KBM-7 (cell line): ENCODE measurements at regions not wholly inside any gene's neighbourhood (a gene's known extent, or its start where the extent isn't known, plus 50 kb on each side); places are given as distances from the start of the nearest gene placed in this dataset.
"Not testable (repeated sequence)": the region's sequence is repeated elsewhere in the genome, so short reads cannot be mapped to it uniquely, and the experiment has no call there.

Source experiments
- DNase-seq: peaks from one replicate; pipeline ENCODE4 v3.0.0-alpha.2; 2015
- in situ Hi-C: fragments of 300-500 bp; cut with MboI; formaldehyde crosslinking; loops from 2 replicates; pipeline ENCODE4 v1.14.3; 2020; ENCODE audit warnings: low sequenced_read_pairs, low pct_unique_long_range_greater_than_20kb, mixed read lengths

DNA sequence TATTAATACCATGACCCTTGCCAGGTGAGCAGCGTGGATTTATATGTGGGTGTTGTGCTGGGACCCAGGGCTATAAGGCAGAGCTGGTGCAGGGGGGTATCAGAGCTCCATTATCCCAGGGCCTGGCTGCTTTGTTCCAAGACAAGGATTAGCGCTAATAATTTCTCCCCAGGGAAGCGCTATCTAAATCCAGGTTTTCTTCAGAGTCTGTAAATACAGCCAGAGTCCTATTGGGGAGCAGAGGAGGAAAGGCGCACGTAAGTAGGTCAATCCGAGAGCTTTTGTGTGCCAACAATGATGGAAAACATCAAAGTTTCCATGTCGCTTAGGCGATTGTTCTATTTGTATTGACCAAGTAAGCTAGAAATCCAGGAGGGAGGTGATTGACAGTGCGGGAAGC is 1009.7 kb downstream of the VRK1 start:
- no peak for DNase-seq

DNA sequence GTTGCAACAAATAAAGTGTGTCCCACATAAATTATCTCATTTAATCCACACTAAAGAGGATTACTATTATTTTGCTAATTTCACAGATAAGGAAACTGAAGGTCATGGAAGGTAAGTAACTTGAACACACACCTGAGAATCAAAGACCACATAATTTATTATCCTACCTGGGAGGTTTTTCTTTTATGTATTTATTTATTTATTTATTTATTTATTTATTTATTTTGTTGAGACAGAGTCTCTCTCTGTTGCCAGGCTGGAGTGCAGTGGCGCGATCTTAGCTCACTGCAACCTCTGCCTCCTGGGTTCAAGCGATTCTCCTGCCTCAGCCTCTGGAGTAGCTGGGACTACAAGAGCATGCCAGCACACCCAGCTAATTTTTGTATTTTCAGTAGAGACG is 1011.4 kb downstream of the VRK1 start:
- DNase-seq, in situ Hi-C loops: not testable (repeated sequence)

More for the DNA sequence above, 1009.7 kb downstream of the VRK1 start:
- in situ Hi-C loops = no loop called here

DNA sequence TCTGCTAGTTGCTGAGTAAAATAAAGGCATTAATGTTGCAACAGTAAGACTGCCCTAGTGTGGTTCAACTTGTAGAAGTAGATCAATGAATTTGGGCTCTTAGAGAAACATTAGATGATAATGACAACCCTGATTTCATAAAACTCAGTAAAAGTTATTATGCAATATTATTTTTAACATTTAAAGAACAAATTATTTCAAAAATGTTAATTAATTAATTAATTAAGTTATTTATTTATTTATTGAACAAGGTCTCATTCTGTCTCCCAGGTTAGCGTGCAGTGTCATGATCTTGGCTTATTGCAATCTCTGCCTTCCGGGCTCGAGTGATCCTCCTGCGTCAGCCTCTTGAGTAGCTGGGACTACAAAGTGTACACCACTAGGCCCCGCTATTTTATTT is 1016.4 kb downstream of the VRK1 start:
- in situ Hi-C loops = no loop called here
- DNase-seq = no peak

- no peak for DNase-seq
- in situ Hi-C loops = no loop called here
Observed at GRCh38 chr14:97820781-97821180, 1023.6 kb downstream of the VRK1 start.

GRCh38 chr14:97824218-97824617 is 1027.0 kb downstream of the VRK1 start:
- in situ Hi-C loops = no loop called here
- DNase-seq = peak; percentile 30

GRCh38 chr14:97827746-97828145 is 1030.6 kb downstream of the VRK1 start:
- no peak for DNase-seq
- in situ Hi-C loops = no loop called here

DNA sequence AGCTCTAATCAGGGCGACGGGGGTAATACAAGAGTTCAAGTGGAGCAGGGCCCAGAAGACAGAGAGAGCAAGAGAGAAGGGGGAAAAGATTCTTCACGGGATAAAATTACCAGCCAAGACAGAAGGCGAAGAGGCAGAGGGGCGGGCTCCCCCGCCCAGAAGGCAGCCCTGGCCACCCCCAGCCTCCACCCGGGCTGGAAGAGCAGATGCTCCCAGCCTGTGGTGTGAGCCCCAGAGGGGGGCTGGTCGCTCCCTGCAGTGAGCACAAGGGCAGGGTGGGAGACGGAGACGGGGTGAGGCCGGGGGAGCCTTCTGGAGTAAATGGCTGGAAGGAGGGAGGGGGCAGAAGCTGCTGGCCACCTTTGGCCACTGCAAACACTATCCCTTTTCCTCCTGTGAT is 1035.6 kb downstream of the VRK1 start:
- in situ Hi-C loops = no loop called here
- no peak for DNase-seq

- in situ Hi-C loops = no loop called here
- DNase-seq = no peak
Observed at GRCh38 chr14:97838986-97839385, 1041.8 kb downstream of the VRK1 start.

DNA sequence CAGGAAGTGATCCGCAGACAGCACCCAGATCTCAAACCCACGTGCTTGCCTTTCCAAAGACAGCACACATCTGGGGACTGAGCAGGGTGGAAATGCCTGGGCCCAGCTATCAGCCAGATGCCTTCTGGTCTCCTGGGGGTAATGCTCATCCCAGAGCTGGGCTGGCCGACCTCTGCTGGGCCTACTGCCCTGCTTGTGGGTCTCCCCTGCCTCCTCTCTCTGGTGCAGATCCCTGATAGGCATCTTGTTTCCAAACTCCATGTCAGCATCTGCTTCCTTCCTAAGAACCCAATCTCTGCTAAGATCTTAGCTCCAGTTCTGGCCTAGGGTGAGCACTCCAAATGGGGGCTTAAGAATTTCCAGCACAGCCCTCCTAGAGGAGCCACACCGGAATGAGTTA is 1043.0 kb downstream of the VRK1 start:
- in situ Hi-C loops = no loop called here
- no peak for DNase-seq

DNA sequence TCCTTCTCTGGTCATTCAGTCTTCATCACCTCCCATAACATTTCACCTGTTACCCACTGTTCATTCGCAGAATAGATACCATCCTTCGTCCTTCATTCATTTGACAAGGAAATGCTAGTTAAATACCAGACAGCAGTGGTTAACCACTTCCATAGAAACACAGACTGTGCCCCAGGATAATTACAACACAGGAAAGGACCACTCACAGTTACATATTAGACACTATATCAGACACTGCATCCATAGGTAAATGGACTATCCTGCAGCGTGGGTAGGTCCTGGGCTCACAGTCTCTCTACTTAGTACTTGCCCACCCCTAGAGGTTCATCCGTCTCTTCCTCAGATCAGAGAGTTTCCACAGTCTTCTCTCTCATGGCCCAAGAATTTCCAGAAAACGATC is 1044.6 kb downstream of the VRK1 start:
- in situ Hi-C loops = no loop called here
- no peak for DNase-seq

- no peak for DNase-seq
- in situ Hi-C loops = no loop called here
Observed at GRCh38 chr14:97843066-97843465, 1045.9 kb downstream of the VRK1 start.

- DNase-seq = no peak
- in situ Hi-C loops = no loop called here
Observed at GRCh38 chr14:97844042-97844441, 1046.9 kb downstream of the VRK1 start.

GRCh38 chr14:97846156-97846555 is 1049.0 kb downstream of the VRK1 start:
- in situ Hi-C loops = no loop called here
- no peak for DNase-seq

DNA sequence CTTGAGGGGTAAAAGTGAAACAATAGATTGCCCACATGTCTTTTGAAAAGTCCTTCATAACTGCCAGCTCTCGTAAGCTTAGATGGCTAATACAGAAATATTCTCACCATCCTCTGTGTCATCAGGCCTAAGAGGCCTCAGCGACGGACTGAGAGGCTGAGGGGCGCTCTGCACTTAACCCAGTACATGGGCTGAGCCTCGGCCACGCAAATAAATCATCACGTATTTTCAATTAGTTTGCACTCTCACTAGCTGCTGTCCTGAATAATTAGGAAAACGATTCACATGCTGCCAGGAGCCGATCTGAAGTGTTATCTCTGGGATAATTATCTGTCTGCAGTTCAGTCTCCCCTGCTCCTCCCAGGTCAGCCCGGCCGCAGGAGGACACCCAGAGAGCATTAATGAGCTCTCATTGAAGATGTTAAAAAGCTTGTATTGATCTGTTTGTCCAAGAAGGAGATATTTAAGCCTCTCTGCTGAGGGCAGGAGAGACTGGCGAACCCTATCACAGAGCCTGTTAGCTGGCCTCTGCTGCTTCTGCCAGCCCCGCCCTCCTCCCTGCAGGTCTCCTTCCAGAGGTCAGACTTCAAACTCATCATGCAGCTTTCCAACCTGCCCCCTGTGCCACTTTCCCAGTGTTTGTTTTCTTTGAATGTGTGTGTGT is 1051.3 kb downstream of the VRK1 start:
- in situ Hi-C loops = no loop called here

GRCh38 chr14:97850466-97850865 is 1053.3 kb downstream of the VRK1 start:
- in situ Hi-C loops = no loop called here
- DNase-seq = no peak

More for the DNA sequence above, 1051.3 kb downstream of the VRK1 start:
- DNase-seq = no peak

- in situ Hi-C loops = no loop called here
- DNase-seq = no peak
Observed at GRCh38 chr14:97850886-97851285, 1053.7 kb downstream of the VRK1 start.

- in situ Hi-C loops = no loop called here
- no peak for DNase-seq
Observed at GRCh38 chr14:97851428-97851995, 1054.3 kb downstream of the VRK1 start.

DNA sequence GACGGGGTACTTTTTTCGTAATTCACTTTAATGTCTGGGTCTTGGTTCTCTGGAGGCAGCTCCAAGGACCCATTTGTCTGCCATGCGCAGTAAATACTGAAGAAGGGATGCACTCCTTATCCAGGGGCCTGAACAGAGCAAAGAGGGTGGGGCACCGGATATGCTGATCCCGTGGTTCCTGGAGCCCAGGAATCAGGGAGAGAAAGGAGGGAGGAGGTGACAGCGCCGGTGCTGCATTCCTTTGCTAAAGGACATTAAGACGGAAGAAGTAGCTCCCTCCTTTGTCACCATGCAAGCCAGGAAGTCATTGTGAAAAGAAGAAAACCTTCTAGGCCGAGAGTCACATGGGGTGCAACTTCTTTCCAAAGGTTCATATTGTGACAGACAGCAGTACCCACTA is 1057.7 kb downstream of the VRK1 start:
- DNase-seq = no peak
- in situ Hi-C loops = no loop called here

DNA sequence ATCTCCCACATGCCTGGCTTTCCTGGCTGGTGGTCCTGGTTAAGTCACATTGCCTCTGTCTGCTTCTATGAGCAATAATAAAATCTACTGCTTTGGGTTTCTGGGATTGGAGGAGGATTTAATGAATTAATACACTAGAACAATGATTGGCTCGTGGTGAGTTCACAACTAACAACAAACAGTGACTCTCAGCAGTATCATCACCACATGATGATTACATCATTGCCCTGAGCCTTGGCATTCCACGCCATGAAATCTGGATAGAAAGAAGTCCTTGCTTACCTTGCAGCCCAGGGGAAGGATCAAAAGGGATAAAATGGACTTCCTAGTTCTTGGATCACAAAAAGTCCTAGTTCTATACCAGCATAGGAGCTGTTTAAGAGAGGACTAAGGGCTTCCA is 1069.0 kb downstream of the VRK1 start:
- in situ Hi-C loops = no loop called here
- DNase-seq = no peak

DNA sequence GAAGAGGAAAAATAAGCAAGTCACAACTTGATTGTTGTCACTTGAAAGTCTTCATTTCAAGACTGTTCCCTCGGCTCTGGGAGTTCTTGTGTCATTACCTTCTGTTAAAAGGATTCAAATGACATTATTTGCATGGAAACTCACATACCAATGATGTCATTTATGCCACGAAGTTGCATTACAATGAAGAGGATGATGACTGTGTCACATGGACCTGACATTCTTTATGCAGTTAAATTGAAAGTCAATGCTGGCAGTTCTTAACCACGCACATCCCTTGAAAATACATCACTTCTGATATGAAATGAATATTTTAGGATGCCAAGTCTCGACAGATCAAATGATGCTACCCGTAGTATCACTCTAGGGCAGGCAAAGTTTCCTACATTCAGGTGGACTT is 1069.5 kb downstream of the VRK1 start:
- DNase-seq = no peak

DNA sequence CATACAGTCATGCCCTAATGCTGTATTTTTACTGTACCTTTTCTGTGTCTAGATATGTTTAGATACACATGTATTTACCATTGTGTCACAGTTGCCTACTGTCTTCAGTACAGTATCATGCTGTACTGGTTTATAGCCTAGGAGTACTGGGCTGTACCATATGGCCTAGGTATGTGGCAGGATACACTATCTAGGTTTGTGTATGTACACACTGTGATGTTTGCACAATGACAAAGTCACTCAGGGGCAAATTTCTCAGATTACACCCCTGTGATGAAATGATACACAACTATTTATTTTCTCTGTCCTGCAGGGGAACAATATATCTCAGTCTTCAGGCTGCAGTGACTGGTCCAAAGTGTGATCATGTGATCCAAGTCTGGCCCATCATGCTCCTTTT is 1076.1 kb downstream of the VRK1 start:
- DNase-seq = no peak
- in situ Hi-C loops = no loop called here

More for the DNA sequence above, 1069.5 kb downstream of the VRK1 start:
- in situ Hi-C loops = no loop called here
